Neural cell (in vitro differentiated cells): ENCODE measurements at regions not wholly inside any gene's neighbourhood (a gene's known extent, or its start where the extent isn't known, plus 50 kb on each side); places are given as distances from the start of the nearest gene placed in this dataset.

Source experiments
- H2AFZ ChIP-seq: fragments of 200-600, 300-800 bp; sonication (generic), shearing (Covaris generic); 2 replicates; pipeline ENCODE4 v1.6.0; 2014; ENCODE audit warnings: low read depth, mild to moderate bottlenecking, antibody characterized with exemption, low read length, moderate library complexity
- H3F3A ChIP-seq: fragments of 200-600 bp; shearing (Covaris generic); 2 replicates; pipeline ENCODE4 v1.6.1; 2016; ENCODE audit warnings: mild to moderate bottlenecking, moderate library complexity, mixed read lengths, antibody characterized with exemption, low read length; ENCODE audit not compliant: insufficient read depth, poor library complexity, severe bottlenecking
- H3K27ac ChIP-seq: fragments of 200-600, 300-800 bp; sonication (generic), shearing (Covaris generic); 2 replicates; pipeline ENCODE4 v1.5.1; 2014; ENCODE audit warnings: mild to moderate bottlenecking, low read length, moderate library complexity
- H3K27me3 ChIP-seq: fragments of 300-800, 200-600 bp; sonication (generic), shearing (Covaris generic); 2 replicates; pipeline ENCODE4 v1.6.0; 2014; ENCODE audit warnings: mild to moderate bottlenecking, low read depth, low read length, moderate library complexity; ENCODE audit not compliant: insufficient read depth
- H3K36me3 ChIP-seq: fragments of 300-800, 200-600 bp; sonication (generic), shearing (Covaris generic); 2 replicates; pipeline ENCODE4 v1.5.1; 2014; ENCODE audit warnings: mild to moderate bottlenecking, antibody characterized with exemption, low read length, moderate library complexity; ENCODE audit not compliant: insufficient read depth
- H3K4me2 ChIP-seq: fragments of 300-800, 200-600 bp; sonication (generic), shearing (Covaris generic); 2 replicates; pipeline ENCODE4 v1.6.0; 2014; ENCODE audit warnings: mild to moderate bottlenecking, low read length
- H3K4me3 ChIP-seq: fragments of 300-800, 200-600 bp; sonication (generic), shearing (Covaris generic); 2 replicates; pipeline ENCODE4 v1.5.1; 2014; ENCODE audit warnings: mild to moderate bottlenecking, low read length, moderate library complexity
- H3K79me2 ChIP-seq: fragments of 200-600 bp; shearing (Covaris generic); replicated peaks from 2 replicates; pipeline ENCODE4 v1.6.0; 2014; ENCODE audit warnings: mild to moderate bottlenecking, low read length, moderate library complexity; ENCODE audit not compliant: insufficient read depth
- H3K9ac ChIP-seq: fragments of 300-800, 200-600 bp; sonication (generic), shearing (Covaris generic); 2 replicates; pipeline ENCODE4 v1.6.1; 2016; ENCODE audit warnings: mild to moderate bottlenecking, low read length, mixed read lengths
- H3K9me2 ChIP-seq: fragments of 200-600 bp; shearing (Covaris generic); 2 replicates; pipeline ENCODE4 v1.6.1; 2016; ENCODE audit warnings: mild to moderate bottlenecking, low read length, mixed read lengths; ENCODE audit not compliant: insufficient read depth
- H3K9me3 ChIP-seq: fragments of 200-600, 300-800 bp; sonication (generic), shearing (Covaris generic); 2 replicates; pipeline ENCODE4 v1.6.1; 2016; ENCODE audit warnings: mild to moderate bottlenecking, mixed run types, low read length, moderate library complexity, mixed read lengths
- H4K20me1 ChIP-seq: fragments of 200-600 bp; shearing (Covaris generic); 2 replicates; pipeline ENCODE4 v1.6.1; 2016; ENCODE audit warnings: mild to moderate bottlenecking, mixed run types; ENCODE audit not compliant: insufficient read depth
- EP300 ChIP-seq: fragments of 450-650 bp; conservative IDR thresholded peaks from 2 replicates; pipeline ENCODE4 v1.6.1; 2014; ENCODE audit warnings: antibody characterized with exemption, mild to moderate bottlenecking, moderate library complexity; ENCODE audit not compliant: poor library complexity, severe bottlenecking
- EZH2 ChIP-seq: fragments of 200-600, 300-800 bp; shearing (Covaris generic), sonication (generic); IDR thresholded peaks from 2 replicates; pipeline ENCODE4 v1.6.1; 2014; ENCODE audit warnings: antibody characterized with exemption, low read length, borderline replicate concordance, mild to moderate bottlenecking; ENCODE audit not compliant: insufficient read depth, poor library complexity, severe bottlenecking
- MXI1 ChIP-seq: fragments of 450-650 bp; conservative IDR thresholded peaks from 2 replicates; pipeline ENCODE4 v1.6.1; 2014; ENCODE audit warnings: antibody characterized with exemption, mild to moderate bottlenecking; ENCODE audit not compliant: poor library complexity, severe bottlenecking
- POLR2AphosphoS5 ChIP-seq: IDR thresholded peaks from 2 replicates; pipeline ENCODE4 v1.6.1; 2012
- RAD21 ChIP-seq: fragments of 450-650 bp; conservative IDR thresholded peaks from 2 replicates; pipeline ENCODE4 v1.6.1; 2014; ENCODE audit warnings: antibody characterized with exemption, mild to moderate bottlenecking, moderate library complexity
- SMC3 ChIP-seq: fragments of 450-650 bp; conservative IDR thresholded peaks from 2 replicates; pipeline ENCODE4 v1.6.1; 2014; ENCODE audit warnings: antibody characterized with exemption, mild to moderate bottlenecking, moderate library complexity; ENCODE audit not compliant: poor library complexity
- TAF1 ChIP-seq: IDR thresholded peaks from 2 replicates; pipeline ENCODE4 v1.6.1; 2012; ENCODE audit warnings: low read depth
- TF ChIP-seq, protein P1 (sequence below): fragments of 450-650 bp; IDR thresholded peaks from 2 replicates; pipeline ENCODE4 v1.5.1; 2014; ENCODE audit warnings: antibody characterized with exemption, mild to moderate bottlenecking, moderate library complexity; ENCODE audit not compliant: poor library complexity, severe bottlenecking
- TF ChIP-seq, protein P2 (sequence below): IDR thresholded peaks from 2 replicates; pipeline ENCODE4 v1.6.1; 2012; ENCODE audit warnings: borderline replicate concordance

DNA sequence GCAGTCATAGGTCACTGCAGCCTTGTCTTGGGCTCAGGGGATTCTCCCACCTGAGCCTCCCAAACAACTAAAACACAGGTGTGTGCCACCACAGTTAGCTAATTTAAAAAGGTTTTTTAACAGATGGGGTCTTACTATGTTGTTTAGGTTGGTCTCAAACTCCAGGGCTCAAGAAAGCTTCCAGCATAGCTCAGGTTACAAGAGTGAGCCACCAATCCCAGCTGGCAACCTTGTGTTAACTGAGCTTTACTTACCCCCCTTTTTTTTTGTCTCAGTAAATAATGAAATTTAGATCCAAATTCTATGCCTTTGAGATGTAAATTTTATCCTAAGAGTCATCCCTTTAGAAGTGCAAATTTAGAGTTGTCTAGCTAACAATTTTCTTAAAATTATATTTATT lies 103.9 kb upstream of the OLFM3 start:
- Histone ChIP-seq H2AFZ (no peak overlapping the region), H3K36me3 (no peaks in the 10 kb centered on the region), H3K9me3 (no peaks in the 10 kb centered on the region), H3K9me2 (no peaks in the 10 kb centered on the region), H3F3A (no peaks in the 10 kb centered on the region), H3K4me3 (no peak overlapping the region), H4K20me1 (no peaks in the 10 kb centered on the region), H3K4me2 (no peak overlapping the region), H3K27me3 (no peaks in the 10 kb centered on the region), H3K9ac (no peak overlapping the region), H3K79me2 (no peaks in the 10 kb centered on the region), H3K27ac (no peak overlapping the region)
- TF ChIP-seq POLR2AphosphoS5 (no peak), MXI1 (no peak), TAF1 (no peak), EZH2 (no peak), SMC3 (no peak), EP300 (no peak), RAD21 (no peak)
- TF ChIP-seq, protein P1, sequence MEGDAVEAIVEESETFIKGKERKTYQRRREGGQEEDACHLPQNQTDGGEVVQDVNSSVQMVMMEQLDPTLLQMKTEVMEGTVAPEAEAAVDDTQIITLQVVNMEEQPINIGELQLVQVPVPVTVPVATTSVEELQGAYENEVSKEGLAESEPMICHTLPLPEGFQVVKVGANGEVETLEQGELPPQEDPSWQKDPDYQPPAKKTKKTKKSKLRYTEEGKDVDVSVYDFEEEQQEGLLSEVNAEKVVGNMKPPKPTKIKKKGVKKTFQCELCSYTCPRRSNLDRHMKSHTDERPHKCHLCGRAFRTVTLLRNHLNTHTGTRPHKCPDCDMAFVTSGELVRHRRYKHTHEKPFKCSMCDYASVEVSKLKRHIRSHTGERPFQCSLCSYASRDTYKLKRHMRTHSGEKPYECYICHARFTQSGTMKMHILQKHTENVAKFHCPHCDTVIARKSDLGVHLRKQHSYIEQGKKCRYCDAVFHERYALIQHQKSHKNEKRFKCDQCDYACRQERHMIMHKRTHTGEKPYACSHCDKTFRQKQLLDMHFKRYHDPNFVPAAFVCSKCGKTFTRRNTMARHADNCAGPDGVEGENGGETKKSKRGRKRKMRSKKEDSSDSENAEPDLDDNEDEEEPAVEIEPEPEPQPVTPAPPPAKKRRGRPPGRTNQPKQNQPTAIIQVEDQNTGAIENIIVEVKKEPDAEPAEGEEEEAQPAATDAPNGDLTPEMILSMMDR, result no peak
- TF ChIP-seq, protein P2, sequence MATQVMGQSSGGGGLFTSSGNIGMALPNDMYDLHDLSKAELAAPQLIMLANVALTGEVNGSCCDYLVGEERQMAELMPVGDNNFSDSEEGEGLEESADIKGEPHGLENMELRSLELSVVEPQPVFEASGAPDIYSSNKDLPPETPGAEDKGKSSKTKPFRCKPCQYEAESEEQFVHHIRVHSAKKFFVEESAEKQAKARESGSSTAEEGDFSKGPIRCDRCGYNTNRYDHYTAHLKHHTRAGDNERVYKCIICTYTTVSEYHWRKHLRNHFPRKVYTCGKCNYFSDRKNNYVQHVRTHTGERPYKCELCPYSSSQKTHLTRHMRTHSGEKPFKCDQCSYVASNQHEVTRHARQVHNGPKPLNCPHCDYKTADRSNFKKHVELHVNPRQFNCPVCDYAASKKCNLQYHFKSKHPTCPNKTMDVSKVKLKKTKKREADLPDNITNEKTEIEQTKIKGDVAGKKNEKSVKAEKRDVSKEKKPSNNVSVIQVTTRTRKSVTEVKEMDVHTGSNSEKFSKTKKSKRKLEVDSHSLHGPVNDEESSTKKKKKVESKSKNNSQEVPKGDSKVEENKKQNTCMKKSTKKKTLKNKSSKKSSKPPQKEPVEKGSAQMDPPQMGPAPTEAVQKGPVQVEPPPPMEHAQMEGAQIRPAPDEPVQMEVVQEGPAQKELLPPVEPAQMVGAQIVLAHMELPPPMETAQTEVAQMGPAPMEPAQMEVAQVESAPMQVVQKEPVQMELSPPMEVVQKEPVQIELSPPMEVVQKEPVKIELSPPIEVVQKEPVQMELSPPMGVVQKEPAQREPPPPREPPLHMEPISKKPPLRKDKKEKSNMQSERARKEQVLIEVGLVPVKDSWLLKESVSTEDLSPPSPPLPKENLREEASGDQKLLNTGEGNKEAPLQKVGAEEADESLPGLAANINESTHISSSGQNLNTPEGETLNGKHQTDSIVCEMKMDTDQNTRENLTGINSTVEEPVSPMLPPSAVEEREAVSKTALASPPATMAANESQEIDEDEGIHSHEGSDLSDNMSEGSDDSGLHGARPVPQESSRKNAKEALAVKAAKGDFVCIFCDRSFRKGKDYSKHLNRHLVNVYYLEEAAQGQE, result no peak

DNA sequence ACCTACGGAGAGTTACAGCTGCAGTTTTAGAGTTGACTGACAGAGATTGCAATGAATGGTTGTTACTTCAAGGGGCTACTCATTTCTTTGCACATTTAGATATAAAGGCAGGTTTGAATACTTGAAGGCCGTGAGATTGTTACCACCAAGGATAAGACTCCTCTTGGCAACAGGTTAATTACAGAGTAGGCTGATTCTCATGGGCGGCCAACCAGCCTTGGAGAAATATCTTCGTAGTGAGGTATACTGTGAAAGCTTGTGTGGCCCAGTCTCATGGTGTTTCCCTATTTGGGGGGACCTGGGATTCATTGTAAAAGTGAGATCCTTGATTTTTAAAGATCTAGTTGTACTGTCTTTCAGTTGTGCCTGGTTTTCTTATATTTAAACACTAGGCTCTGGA lies 103.2 kb upstream of the OLFM3 start:
- Histone ChIP-seq H3K79me2 (no peaks in the 10 kb centered on the region), H3K36me3 (no peaks in the 10 kb centered on the region), H3K4me3 (no peak overlapping the region), H3K9ac (no peak overlapping the region), H3K4me2 (no peak overlapping the region), H3K9me3 (no peaks in the 10 kb centered on the region), H3F3A (no peaks in the 10 kb centered on the region), H3K27me3 (no peaks in the 10 kb centered on the region), H4K20me1 (no peaks in the 10 kb centered on the region), H2AFZ (no peak overlapping the region), H3K27ac (no peak overlapping the region), H3K9me2 (no peaks in the 10 kb centered on the region)
- TF ChIP-seq, protein P2, result no peak
- TF ChIP-seq EP300, result no peak
- TF ChIP-seq MXI1, result no peak
- TF ChIP-seq SMC3, result no peak
- TF ChIP-seq RAD21, result no peak
- TF ChIP-seq TAF1, result no peak
- TF ChIP-seq, protein P1, result no peak
- TF ChIP-seq EZH2, result no peak
- TF ChIP-seq POLR2AphosphoS5, result no peak
